GM12873 (cell line): ENCODE measurements at regions not wholly inside any gene's neighbourhood (a gene's known extent, or its start where the extent isn't known, plus 50 kb on each side); places are given as distances from the start of the nearest gene placed in this dataset.

Source experiments
- TF ChIP-seq, protein P1 (sequence below): IDR thresholded peaks from 2 replicates; pipeline ENCODE4 v1.5.1; 2012; ENCODE audit warnings: low read depth, mild to moderate bottlenecking, moderate library complexity, low read length, control low read depth; ENCODE audit not compliant: insufficient read depth; ENCODE audit errors: missing control alignments

DNA sequence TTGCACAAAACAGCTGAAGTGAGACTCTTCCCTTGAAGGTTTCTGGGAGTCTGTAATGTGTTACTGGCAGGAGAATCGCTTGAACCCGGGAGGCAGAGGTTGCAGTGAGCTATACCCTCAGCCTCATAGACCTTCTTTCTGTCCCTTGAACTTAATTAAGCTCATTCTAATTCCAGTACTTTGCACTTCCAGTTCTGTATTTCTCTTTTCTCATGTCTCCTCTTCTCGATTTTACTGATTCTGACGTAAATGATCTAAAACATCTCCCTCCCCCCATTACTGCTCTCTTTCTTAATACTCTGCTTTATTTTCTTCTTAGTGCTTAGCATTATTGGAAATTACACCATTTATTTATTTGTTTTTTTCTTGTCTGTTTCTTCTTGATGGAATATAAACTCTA is 165.4 kb upstream of the P2RY1 start:
- TF ChIP-seq, protein P1, sequence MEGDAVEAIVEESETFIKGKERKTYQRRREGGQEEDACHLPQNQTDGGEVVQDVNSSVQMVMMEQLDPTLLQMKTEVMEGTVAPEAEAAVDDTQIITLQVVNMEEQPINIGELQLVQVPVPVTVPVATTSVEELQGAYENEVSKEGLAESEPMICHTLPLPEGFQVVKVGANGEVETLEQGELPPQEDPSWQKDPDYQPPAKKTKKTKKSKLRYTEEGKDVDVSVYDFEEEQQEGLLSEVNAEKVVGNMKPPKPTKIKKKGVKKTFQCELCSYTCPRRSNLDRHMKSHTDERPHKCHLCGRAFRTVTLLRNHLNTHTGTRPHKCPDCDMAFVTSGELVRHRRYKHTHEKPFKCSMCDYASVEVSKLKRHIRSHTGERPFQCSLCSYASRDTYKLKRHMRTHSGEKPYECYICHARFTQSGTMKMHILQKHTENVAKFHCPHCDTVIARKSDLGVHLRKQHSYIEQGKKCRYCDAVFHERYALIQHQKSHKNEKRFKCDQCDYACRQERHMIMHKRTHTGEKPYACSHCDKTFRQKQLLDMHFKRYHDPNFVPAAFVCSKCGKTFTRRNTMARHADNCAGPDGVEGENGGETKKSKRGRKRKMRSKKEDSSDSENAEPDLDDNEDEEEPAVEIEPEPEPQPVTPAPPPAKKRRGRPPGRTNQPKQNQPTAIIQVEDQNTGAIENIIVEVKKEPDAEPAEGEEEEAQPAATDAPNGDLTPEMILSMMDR: no peak

DNA sequence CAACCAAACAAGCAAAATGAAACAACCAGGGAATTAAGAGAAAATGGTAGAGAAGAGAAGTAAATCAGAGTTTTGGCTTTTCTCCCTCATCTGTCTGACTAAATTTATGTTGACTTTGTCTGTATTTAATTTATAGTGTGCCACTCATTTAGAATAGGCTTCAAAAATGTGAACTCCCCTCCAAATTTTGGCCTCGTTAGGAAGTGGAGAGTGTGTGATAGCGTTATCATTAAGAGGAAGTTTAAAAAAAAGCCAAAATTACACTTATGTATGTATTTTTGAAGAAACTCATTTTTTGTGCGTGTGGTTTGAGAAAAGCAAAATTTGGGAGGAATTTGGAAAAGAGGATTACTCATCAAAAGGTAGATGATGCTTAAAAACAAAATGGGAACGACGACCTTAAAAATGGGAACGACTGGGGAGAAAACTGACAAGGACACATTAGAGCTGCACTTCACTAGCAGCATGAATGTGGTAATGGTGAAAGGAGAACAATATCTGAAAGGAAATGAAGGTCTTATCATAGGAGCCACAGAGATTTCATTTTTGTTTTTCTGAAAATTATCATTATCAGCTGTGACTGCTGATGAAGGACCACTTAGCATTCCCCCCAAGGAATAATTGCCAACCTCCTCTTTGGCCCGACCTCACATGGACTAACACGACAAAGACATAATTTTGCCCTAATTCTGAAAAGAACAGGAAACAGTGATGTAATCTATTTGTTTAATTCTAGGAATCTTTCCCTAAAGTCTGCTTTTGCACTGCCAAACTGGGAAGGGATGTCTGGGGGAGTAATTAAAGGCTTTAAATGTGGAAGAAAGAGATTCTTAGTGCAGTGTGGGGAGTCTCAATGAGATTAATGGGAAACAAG is 163.2 kb upstream of the P2RY1 start:
- TF ChIP-seq, protein P1: no peak

DNA sequence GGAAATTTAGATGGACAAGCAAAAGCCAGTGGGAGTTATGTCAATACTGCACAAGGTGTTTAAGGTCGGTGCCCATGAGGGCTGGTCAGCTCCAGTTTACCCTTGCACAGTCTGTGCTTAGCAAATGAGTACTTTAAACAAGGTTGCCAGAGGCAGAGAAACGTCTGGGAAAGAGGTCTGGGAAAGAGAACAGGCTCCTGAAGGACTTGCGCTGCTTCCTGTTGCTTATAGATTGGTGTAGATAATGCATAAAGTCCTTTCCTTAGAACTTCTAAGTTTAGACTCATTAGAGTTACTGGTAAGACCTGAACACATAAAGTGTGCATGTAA is 162.6 kb upstream of the P2RY1 start:
- TF ChIP-seq, protein P1: no peak

DNA sequence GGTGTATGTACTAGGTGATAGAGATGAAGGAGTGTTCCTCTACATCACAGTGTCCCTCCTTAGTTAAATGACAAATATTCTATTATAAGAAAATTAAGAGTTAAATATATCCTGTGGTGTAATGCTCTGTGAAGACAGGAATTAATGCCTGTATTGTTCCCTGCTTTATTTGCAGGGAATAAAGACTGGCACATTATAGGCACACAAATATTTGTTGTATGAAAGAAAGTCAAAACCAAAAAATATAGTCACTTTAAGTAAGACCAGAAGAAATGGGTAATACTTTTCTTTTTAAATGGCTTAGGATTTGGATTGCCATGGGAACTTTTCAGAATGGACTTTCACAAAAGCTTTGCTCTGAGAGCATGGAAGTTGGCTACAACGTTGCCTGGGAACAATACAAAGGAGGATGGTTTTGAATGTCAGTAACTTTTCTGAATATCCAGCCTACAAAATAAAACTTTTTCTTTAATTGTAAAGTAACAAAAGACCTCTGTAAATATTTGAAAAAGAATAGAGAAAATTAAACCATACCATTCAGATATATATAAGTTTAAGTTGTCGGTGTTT is 158.0 kb upstream of the P2RY1 start:
- TF ChIP-seq, protein P1: no peak

DNA sequence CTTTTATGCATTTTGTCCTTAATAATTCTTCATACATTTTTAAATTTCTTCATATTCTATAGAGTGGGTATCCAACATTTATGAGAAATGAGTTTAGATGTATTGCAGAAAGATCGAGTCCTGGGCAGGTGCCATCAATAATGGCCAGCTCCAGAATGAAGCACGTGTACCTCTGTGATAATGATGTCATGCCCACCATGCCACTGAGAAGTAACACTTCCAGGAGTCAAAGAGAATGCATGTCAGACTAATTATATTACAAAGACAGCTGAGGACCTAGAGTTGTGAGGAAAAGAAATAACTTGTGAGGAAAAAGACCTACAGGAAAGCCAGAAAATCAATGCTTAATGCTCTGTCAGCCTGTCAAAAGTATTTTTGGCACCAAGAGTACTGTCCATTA is 157.4 kb upstream of the P2RY1 start:
- TF ChIP-seq, protein P1: no peak

DNA sequence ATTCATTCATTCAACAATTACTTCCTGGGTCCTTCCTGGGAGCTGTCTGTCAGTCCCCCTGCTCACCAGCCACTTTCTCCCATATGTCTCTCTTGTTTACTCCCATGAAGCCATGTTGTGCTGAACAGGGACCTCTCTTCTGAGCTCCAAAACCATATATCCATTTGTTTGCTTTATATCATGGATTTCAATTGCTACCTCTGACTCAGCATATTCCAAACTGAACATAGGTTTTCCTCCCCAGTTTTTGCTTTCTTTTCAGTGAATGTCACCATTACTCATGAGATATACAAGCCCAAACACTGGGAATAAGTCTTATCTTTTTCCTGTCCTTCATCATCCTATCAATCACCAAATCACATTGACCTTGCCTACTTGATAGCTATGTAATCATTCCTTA is 152.5 kb upstream of the P2RY1 start:
- TF ChIP-seq, protein P1: no peak

DNA sequence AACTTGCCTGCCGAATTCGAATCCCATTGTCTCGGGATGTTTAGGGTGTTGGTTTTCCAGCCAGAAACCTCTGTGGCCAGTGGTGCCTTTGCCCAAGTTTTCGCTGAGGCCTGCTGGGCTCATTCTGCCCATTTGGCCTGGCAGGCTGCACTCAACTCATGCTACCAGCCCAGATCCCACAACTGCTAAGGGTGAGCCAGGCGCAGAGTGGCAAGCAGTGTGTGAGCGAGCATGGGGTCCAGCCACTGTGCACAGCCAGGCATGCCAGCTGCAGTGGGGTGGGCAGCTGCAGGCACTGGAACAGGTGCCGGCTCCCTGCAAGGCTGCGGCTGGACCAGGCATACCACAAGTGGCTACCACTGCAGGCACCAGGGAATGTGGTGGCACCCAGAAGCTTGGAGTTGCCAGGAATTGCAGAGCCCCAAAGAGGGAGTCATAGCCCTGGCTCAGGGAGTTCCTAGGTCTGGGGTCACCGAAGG is 151.4 kb upstream of the P2RY1 start:
- TF ChIP-seq, protein P1: no peak
